ENCODE measurements at regions not wholly inside any gene's neighbourhood (a gene's known extent, or its start where the extent isn't known, plus 50 kb on each side); places are given as distances from the start of the nearest gene placed in this dataset.

- intact Hi-C loops (cut with micrococcal nuclease; ENCODE audit: unreplicated experiment): no loop called here
- no peaks in the 10 kb centered on the region for H3K36me3 ChIP-seq (ENCODE audit: control insufficient read depth, insufficient read depth, low read length)
- no peaks in the 10 kb centered on the region for H3K9me3 Mint-ChIP-seq (ENCODE audit: unreplicated experiment)
- no peak for DNase-seq
- H3K4me3 ChIP-seq (ENCODE audit: low read depth, low read length): no peak overlapping the region
- H3K4me1 Mint-ChIP-seq (ENCODE audit: low read depth, unreplicated experiment): no peaks in the 10 kb centered on the region
- ChIA-PET POLR2A (no interaction called here), CTCF (no interaction called here)
- no peaks in the 10 kb centered on the region for H3K4me1 ChIP-seq
- TF ChIP-seq CTCF (IDR thresholded peaks at IDR 0.05; ENCODE audit: insufficient read depth in 1 of 2, low read depth in 1 of 2, low read length in 1 of 2, severe bottlenecking in 1 of 2, unreplicated experiment in 1 of 2): no peak
- BruUV-seq (replicated peaks): no TSS peak
- H3K27me3 Mint-ChIP-seq (ENCODE audit: insufficient read depth, unreplicated experiment): peaks cover 7% of the 10 kb centered on the region
- no peak overlapping the region for H3K27ac Mint-ChIP-seq (ENCODE audit: unreplicated experiment)
- no peaks in the 10 kb centered on the region for H3K36me3 Mint-ChIP-seq (ENCODE audit: insufficient read depth, unreplicated experiment)
- H3K27me3 ChIP-seq (replicated peaks; ENCODE audit: control insufficient read depth, insufficient read depth, low read length): no peaks in the 10 kb centered on the region
- H3K4me3 Mint-ChIP-seq (ENCODE audit: unreplicated experiment): no peak overlapping the region
- no peaks in the 10 kb centered on the region for H3K9me3 ChIP-seq
These were observed 91.9 kb upstream of the ARAP3 start for GRCh38 chr5:141773779-141774562.

GRCh38 chr5:141772281-141772680 lies 90.3 kb upstream of the ARAP3 start:
- POLR2A ChIA-PET: no interaction called here

GRCh38 chr5:141771562-141771961 lies 89.5 kb upstream of the ARAP3 start:
- CTCF ChIA-PET: no interaction called here
- Mint-ChIP-seq H3K27ac (ENCODE audit: unreplicated experiment) (no peak overlapping the region), H3K27me3 (ENCODE audit: insufficient read depth, unreplicated experiment) (peaks cover 9% of the 10 kb centered on the region), H3K36me3 (ENCODE audit: insufficient read depth, unreplicated experiment) (no peaks in the 10 kb centered on the region), H3K9me3 (ENCODE audit: unreplicated experiment) (no peaks in the 10 kb centered on the region), H3K4me3 (ENCODE audit: unreplicated experiment) (no peak overlapping the region), H3K4me1 (ENCODE audit: low read depth, unreplicated experiment) (no peaks in the 10 kb centered on the region)
- DNase-seq: no peak
- intact Hi-C loops (cut with micrococcal nuclease; ENCODE audit: unreplicated experiment): no loop called here
- no peaks in the 10 kb centered on the region for H3K36me3 ChIP-seq (ENCODE audit: control insufficient read depth, insufficient read depth, low read length)
- no peaks in the 10 kb centered on the region for H3K27me3 ChIP-seq (replicated peaks; ENCODE audit: control insufficient read depth, insufficient read depth, low read length)
- H3K9me3 ChIP-seq: no peaks in the 10 kb centered on the region
- no peaks in the 10 kb centered on the region for H3K4me1 ChIP-seq
- POLR2A ChIA-PET: no interaction called here
- TF ChIP-seq CTCF (IDR thresholded peaks at IDR 0.05; ENCODE audit: insufficient read depth in 1 of 2, low read depth in 1 of 2, low read length in 1 of 2, severe bottlenecking in 1 of 2, unreplicated experiment in 1 of 2): no peak
- BruUV-seq (replicated peaks): no TSS peak
- H3K4me3 ChIP-seq (ENCODE audit: low read depth, low read length): no peak overlapping the region

More at GRCh38 chr5:141772281-141772680, 90.3 kb upstream of the ARAP3 start:
- no peaks in the 10 kb centered on the region for H3K9me3 Mint-ChIP-seq (ENCODE audit: unreplicated experiment)
- no peaks in the 10 kb centered on the region for H3K36me3 ChIP-seq (ENCODE audit: control insufficient read depth, insufficient read depth, low read length)
- H3K4me3 ChIP-seq (ENCODE audit: low read depth, low read length): no peak overlapping the region
- no peak for DNase-seq
- H3K27ac Mint-ChIP-seq (ENCODE audit: unreplicated experiment): no peak overlapping the region
- H3K4me1 Mint-ChIP-seq (ENCODE audit: low read depth, unreplicated experiment): no peaks in the 10 kb centered on the region
- H3K36me3 Mint-ChIP-seq (ENCODE audit: insufficient read depth, unreplicated experiment): no peaks in the 10 kb centered on the region
- TF ChIP-seq CTCF (IDR thresholded peaks at IDR 0.05; ENCODE audit: insufficient read depth in 1 of 2, low read depth in 1 of 2, low read length in 1 of 2, severe bottlenecking in 1 of 2, unreplicated experiment in 1 of 2): no peak
- peaks cover 11% of the 10 kb centered on the region for H3K27me3 Mint-ChIP-seq (ENCODE audit: insufficient read depth, unreplicated experiment)
- H3K4me3 Mint-ChIP-seq (ENCODE audit: unreplicated experiment): no peak overlapping the region
- no peaks in the 10 kb centered on the region for H3K27me3 ChIP-seq (replicated peaks; ENCODE audit: control insufficient read depth, insufficient read depth, low read length)
- H3K4me1 ChIP-seq: no peaks in the 10 kb centered on the region
- intact Hi-C loops (cut with micrococcal nuclease; ENCODE audit: unreplicated experiment): no loop called here
- CTCF ChIA-PET: interaction anchor here (0.6 kb wide), 1 partner anchor 42 kb away, joined by 3 read pairs; no protein-coding TSS in a partner anchor
- no TSS peak for BruUV-seq (replicated peaks)
- H3K9me3 ChIP-seq: no peaks in the 10 kb centered on the region
